ENCODE measurements at regions not wholly inside any gene's neighbourhood (a gene's known extent, or its start where the extent isn't known, plus 50 kb on each side); places are given as distances from the start of the nearest gene placed in this dataset.

DNA sequence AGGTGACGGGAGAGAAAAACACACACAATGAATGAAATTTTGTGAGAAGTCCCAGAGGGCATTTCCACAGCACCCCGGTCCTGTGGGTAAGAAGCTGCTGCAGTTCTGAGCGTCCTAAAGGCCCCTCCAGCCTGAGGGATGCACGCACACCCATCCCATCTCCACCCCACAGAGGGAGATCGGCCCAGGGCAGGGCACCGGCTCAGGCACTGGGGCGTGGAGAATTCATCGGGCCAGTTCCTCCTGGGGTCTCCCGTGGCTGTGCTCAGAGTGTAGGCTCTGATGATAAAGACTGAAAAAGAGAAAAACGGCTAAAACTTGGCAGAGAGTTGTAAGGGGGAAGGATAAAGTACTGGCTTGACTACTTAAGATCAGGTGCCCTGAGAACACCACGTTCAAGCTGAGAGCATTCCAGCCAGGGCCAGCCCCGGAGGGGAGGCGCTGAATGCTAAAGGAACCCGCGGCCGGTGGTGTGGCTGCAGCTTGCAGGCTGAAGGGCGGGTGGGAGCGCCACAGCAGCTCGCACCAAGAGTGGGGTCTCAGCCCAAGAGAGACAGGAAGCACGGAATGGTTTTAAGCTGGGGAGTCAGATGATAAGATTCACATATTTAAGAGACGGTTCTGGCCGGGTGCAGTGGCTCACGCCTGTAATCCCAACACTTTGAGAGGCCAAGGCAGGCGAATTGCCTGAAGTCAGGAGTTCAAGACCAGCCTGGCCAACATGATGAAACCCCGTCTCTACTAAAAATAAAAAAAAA lies 121.9 kb upstream of the SPACA7 start:
- no peak overlapping the region for H3K4me3 Mint-ChIP-seq (ENCODE audit: low read depth, unreplicated experiment)
- no peaks in the 10 kb centered on the region for H3K4me1 Mint-ChIP-seq (ENCODE audit: low read depth, unreplicated experiment)
- no peak for DNase-seq
- H3K27ac Mint-ChIP-seq (ENCODE audit: unreplicated experiment) = no peak overlapping the region
- H3K36me3 Mint-ChIP-seq (ENCODE audit: insufficient read depth, unreplicated experiment) = no peaks in the 10 kb centered on the region
- H3K27me3 Mint-ChIP-seq (ENCODE audit: unreplicated experiment) = no peaks in the 10 kb centered on the region
- peaks cover 4% of the 10 kb centered on the region for H3K9me3 Mint-ChIP-seq (ENCODE audit: low read depth, unreplicated experiment)
- CTCF ChIA-PET = no interaction called here
- TF ChIP-seq, protein P1, sequence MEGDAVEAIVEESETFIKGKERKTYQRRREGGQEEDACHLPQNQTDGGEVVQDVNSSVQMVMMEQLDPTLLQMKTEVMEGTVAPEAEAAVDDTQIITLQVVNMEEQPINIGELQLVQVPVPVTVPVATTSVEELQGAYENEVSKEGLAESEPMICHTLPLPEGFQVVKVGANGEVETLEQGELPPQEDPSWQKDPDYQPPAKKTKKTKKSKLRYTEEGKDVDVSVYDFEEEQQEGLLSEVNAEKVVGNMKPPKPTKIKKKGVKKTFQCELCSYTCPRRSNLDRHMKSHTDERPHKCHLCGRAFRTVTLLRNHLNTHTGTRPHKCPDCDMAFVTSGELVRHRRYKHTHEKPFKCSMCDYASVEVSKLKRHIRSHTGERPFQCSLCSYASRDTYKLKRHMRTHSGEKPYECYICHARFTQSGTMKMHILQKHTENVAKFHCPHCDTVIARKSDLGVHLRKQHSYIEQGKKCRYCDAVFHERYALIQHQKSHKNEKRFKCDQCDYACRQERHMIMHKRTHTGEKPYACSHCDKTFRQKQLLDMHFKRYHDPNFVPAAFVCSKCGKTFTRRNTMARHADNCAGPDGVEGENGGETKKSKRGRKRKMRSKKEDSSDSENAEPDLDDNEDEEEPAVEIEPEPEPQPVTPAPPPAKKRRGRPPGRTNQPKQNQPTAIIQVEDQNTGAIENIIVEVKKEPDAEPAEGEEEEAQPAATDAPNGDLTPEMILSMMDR (IDR thresholded peaks at IDR 0.05; ENCODE audit: unreplicated experiment) = no peak
- BruUV-seq (replicated peaks) = no TSS peak
- intact Hi-C loops (cut with micrococcal nuclease; ENCODE audit: unreplicated experiment) = no loop called here

DNA sequence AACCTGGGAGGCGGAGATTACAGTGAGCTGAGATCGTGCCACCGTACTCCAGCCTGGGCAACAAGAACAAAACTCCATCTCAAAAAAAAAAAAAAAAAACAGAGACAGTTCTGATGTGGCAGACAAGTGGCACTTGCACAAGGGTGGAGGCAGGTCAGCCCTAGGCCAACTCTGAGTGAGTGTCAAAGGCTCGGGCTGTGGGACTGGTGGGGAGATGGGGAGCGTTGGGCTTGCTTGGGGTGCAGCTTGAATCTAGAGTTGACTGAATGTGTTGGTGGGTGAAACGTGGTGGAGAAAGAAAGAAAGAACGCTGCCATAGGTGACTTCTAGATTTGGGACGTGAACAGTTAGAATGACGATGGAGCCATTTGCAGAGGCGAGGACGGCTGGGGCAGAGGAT lies 121.3 kb upstream of the SPACA7 start:
- CTCF ChIA-PET = no interaction called here
- no peaks in the 10 kb centered on the region for H3K4me1 Mint-ChIP-seq (ENCODE audit: low read depth, unreplicated experiment)
- BruUV-seq (replicated peaks) = no TSS peak
- H3K36me3 Mint-ChIP-seq (ENCODE audit: insufficient read depth, unreplicated experiment) = no peaks in the 10 kb centered on the region
- DNase-seq = no peak
- H3K27ac Mint-ChIP-seq (ENCODE audit: unreplicated experiment) = no peak overlapping the region
- H3K9me3 Mint-ChIP-seq (ENCODE audit: low read depth, unreplicated experiment) = peaks cover 4% of the 10 kb centered on the region
- H3K27me3 Mint-ChIP-seq (ENCODE audit: unreplicated experiment) = no peaks in the 10 kb centered on the region
- H3K4me3 Mint-ChIP-seq (ENCODE audit: low read depth, unreplicated experiment) = no peak overlapping the region
- TF ChIP-seq, protein P1 (IDR thresholded peaks at IDR 0.05; ENCODE audit: unreplicated experiment) = no peak
- intact Hi-C loops (cut with micrococcal nuclease; ENCODE audit: unreplicated experiment) = no loop called here

DNA sequence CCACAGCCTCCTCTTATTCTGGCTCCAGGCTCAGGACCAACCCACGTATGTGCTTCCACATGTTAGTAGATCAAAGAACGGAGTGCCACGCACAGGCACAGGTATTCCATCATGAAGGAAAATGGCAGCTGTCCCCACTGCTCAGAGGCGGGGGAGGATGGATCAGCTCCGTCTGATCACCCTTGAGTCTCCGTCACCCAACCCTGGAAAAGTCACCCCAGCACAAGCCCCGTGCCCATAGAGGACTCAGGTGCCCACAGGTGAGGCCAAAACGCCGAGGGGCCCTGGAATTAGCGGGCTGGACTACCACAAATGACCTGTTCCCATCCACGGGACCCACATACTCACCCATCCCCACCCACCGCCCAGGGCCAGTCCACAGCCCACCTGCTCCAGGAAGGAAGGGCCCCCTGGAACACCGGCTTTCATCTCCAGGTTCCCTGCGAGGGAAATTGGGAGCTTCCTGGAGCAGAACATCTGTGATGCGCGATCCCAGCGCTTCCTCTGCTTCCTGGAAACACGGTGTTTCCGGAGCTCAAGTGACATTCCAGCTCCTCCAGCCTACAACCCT lies 120.5 kb upstream of the SPACA7 start:
- Mint-ChIP-seq H3K36me3 (ENCODE audit: insufficient read depth, unreplicated experiment) (no peaks in the 10 kb centered on the region), H3K4me1 (ENCODE audit: low read depth, unreplicated experiment) (no peaks in the 10 kb centered on the region)
- no TSS peak for BruUV-seq (replicated peaks)

DNA sequence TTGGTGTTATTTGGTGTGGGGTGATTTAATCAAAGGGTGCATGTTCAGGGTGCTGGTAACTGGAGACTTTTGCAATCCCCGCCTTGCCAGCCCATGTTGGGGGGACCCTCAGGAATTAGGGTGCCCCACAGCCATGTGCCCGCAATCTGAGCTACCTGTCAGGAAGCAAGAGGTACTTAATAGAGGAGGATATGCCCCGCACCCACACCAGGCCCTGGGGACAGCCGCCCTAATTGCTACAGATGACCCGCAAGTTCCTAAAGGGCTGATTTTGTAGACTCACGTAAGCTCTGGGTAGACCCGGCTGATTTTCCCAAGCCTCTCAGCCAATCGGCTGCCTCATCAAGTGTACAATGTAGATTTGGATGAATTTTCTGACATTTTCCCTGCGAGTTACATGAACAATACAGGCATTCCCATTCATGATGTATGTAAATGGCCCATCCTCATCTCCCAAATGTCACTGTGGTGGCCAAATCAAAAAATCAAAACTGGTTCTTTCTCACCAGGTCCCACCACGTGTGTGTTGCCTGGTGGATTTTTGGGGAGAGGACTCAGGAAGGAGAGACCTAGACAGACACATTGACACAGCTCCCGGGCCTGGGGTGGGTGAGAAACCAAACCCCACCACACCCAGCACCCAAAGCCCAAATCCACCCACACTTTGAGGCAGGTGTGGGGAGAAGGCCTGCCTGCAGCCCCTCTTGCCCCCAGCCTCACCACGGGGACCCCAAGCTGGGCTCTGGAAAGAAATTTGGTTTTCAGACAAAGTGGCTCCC lies 119.2 kb upstream of the SPACA7 start:
- CTCF ChIA-PET = no interaction called here
- Mint-ChIP-seq H3K27me3 (ENCODE audit: unreplicated experiment) (no peaks in the 10 kb centered on the region), H3K4me1 (ENCODE audit: low read depth, unreplicated experiment) (no peaks in the 10 kb centered on the region), H3K36me3 (ENCODE audit: insufficient read depth, unreplicated experiment) (no peaks in the 10 kb centered on the region), H3K27ac (ENCODE audit: unreplicated experiment) (no peak overlapping the region), H3K4me3 (ENCODE audit: low read depth, unreplicated experiment) (no peak overlapping the region), H3K9me3 (ENCODE audit: low read depth, unreplicated experiment) (peaks cover 4% of the 10 kb centered on the region)
- BruUV-seq (replicated peaks) = no TSS peak
- TF ChIP-seq, protein P1 (IDR thresholded peaks at IDR 0.05; ENCODE audit: unreplicated experiment) = no peak
- no peak for DNase-seq
- intact Hi-C loops (cut with micrococcal nuclease; ENCODE audit: unreplicated experiment) = no loop called here

More for the DNA sequence above, 120.5 kb upstream of the SPACA7 start:
- intact Hi-C loops (cut with micrococcal nuclease; ENCODE audit: unreplicated experiment) = no loop called here
- no peak for DNase-seq
- CTCF ChIA-PET = no interaction called here
- Mint-ChIP-seq H3K27ac (ENCODE audit: unreplicated experiment) (no peak overlapping the region), H3K4me3 (ENCODE audit: low read depth, unreplicated experiment) (no peak overlapping the region), H3K9me3 (ENCODE audit: low read depth, unreplicated experiment) (peaks cover 4% of the 10 kb centered on the region), H3K27me3 (ENCODE audit: unreplicated experiment) (no peaks in the 10 kb centered on the region)
- TF ChIP-seq, protein P1 (IDR thresholded peaks at IDR 0.05; ENCODE audit: unreplicated experiment) = no peak

Data from Calu3 (cell line).